ENCODE measurements at regions not wholly inside any gene's neighbourhood (a gene's known extent, or its start where the extent isn't known, plus 50 kb on each side); places are given as distances from the start of the nearest gene placed in this dataset.
A peak's percentile ranks its signal among the peaks of the same experiment; 100 is the strongest.

DNA sequence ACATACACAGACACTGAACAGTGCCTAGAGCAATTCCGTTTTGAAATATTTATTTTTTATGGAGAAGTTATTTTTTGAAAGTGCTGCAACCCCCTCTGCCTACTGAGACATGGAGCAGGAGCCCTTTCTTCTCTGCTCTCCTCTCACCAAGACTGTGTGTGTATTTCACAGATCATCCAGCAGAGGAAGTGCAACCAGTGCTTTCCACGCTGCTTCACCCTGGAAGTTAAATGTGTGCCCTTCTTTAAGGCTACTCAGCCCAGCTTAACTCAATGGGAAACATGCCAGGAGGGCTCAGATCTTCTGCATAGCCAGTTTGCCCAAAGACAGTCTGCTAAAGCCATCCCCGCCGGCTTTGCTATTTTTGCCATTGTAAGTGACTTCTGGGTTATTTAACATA is 606.3 kb downstream of the TLE1 start:
- Histone ChIP-seq H3K18ac (ENCODE audit: low read depth in 1 of 2, low read length in 2 of 2) (peak overlapping the region in 1 of 2 experiments; percentile 24), H3K4me1 (ENCODE audit: control insufficient read depth, insufficient read depth, low read depth, low read length) (no peaks in the 10 kb centered on the region), H2BK5ac (ENCODE audit: low read depth, low read length, poor library complexity, severe bottlenecking) (no peak overlapping the region), H3K4ac (ENCODE audit: low read depth in 1 of 2, low read length in 2 of 2) (no peak overlapping the region), H3K4me2 (ENCODE audit: low read length, poor library complexity, severe bottlenecking) (no peak overlapping the region), H3K27me3 (ENCODE audit: control insufficient read depth in 1 of 2, insufficient read depth in 1 of 2, low read length in 2 of 2) (no peaks in the 10 kb centered on the region), H3K9me3 (ENCODE audit: control insufficient read depth, low read length) (no peaks in the 10 kb centered on the region), H3K4me3 (ENCODE audit: insufficient read depth in 1 of 2, low read depth in 1 of 2, low read length in 2 of 2) (no peak overlapping the region), H3K36me3 (ENCODE audit: control insufficient read depth in 1 of 2, insufficient read depth in 2 of 2, low read depth in 1 of 2, low read length in 2 of 2) (no peaks in the 10 kb centered on the region), H3K79me1 (replicated peaks; ENCODE audit: low read length, poor library complexity, severe bottlenecking) (no peaks in the 10 kb centered on the region), H2BK120ac (ENCODE audit: low read depth, low read length) (no peak overlapping the region), H2BK15ac (ENCODE audit: low read depth, poor library complexity, severe bottlenecking) (no peak overlapping the region), H3K27ac (ENCODE audit: low read length, poor library complexity, severe bottlenecking) (no peak overlapping the region), H3K14ac (ENCODE audit: low read length in 2 of 2) (no peak overlapping the region), H4K8ac (ENCODE audit: low read length) (no peak overlapping the region), H2AFZ (ENCODE audit: low read depth, low read length) (no peak overlapping the region), H3K23ac (ENCODE audit: low read length in 2 of 2) (no peak overlapping the region), H2AK5ac (ENCODE audit: low read length, severe bottlenecking) (no peak overlapping the region), H3K9ac (ENCODE audit: low read length) (no peak overlapping the region), H2BK12ac (ENCODE audit: low read length in 2 of 2) (no peak overlapping the region), H4K91ac (ENCODE audit: low read length) (no peak overlapping the region)
- WGBS = 73% methylated on average over 4 of the region's 4 CpGs
- peak; percentile 58 for DNase-seq

GRCh38 chr9:81082221-81082620 is 607.1 kb downstream of the TLE1 start:
- H2BK12ac ChIP-seq (ENCODE audit: low read length in 2 of 2) = no peak overlapping the region
- no peaks in the 10 kb centered on the region for H3K79me1 ChIP-seq (replicated peaks; ENCODE audit: low read length, poor library complexity, severe bottlenecking)
- no peak overlapping the region for H2BK15ac ChIP-seq (ENCODE audit: low read depth, poor library complexity, severe bottlenecking)
- no peak overlapping the region for H3K4ac ChIP-seq (ENCODE audit: low read depth in 1 of 2, low read length in 2 of 2)
- no peak overlapping the region for H3K9ac ChIP-seq (ENCODE audit: low read length)
- H3K27me3 ChIP-seq (ENCODE audit: control insufficient read depth in 1 of 2, insufficient read depth in 1 of 2, low read length in 2 of 2) = no peaks in the 10 kb centered on the region
- H3K36me3 ChIP-seq (ENCODE audit: control insufficient read depth in 1 of 2, insufficient read depth in 2 of 2, low read depth in 1 of 2, low read length in 2 of 2) = no peaks in the 10 kb centered on the region
- no peak for DNase-seq
- H3K4me3 ChIP-seq (ENCODE audit: insufficient read depth in 1 of 2, low read depth in 1 of 2, low read length in 2 of 2) = no peak overlapping the region
- H2AFZ ChIP-seq (ENCODE audit: low read depth, low read length) = no peak overlapping the region
- no peak overlapping the region for H2BK5ac ChIP-seq (ENCODE audit: low read depth, low read length, poor library complexity, severe bottlenecking)
- H3K14ac ChIP-seq (ENCODE audit: low read length in 2 of 2) = no peak overlapping the region
- no peaks in the 10 kb centered on the region for H3K9me3 ChIP-seq (ENCODE audit: control insufficient read depth, low read length)
- H2AK5ac ChIP-seq (ENCODE audit: low read length, severe bottlenecking) = no peak overlapping the region
- H3K18ac ChIP-seq (ENCODE audit: low read depth in 1 of 2, low read length in 2 of 2) = no peak overlapping the region
- no peak overlapping the region for H2BK120ac ChIP-seq (ENCODE audit: low read depth, low read length)
- H3K23ac ChIP-seq (ENCODE audit: low read length in 2 of 2) = no peak overlapping the region
- H3K27ac ChIP-seq (ENCODE audit: low read length, poor library complexity, severe bottlenecking) = no peak overlapping the region
- H4K91ac ChIP-seq (ENCODE audit: low read length) = no peak overlapping the region
- H4K8ac ChIP-seq (ENCODE audit: low read length) = no peak overlapping the region
- no peak overlapping the region for H3K4me2 ChIP-seq (ENCODE audit: low read length, poor library complexity, severe bottlenecking)
- no peaks in the 10 kb centered on the region for H3K4me1 ChIP-seq (ENCODE audit: control insufficient read depth, insufficient read depth, low read depth, low read length)

DNA sequence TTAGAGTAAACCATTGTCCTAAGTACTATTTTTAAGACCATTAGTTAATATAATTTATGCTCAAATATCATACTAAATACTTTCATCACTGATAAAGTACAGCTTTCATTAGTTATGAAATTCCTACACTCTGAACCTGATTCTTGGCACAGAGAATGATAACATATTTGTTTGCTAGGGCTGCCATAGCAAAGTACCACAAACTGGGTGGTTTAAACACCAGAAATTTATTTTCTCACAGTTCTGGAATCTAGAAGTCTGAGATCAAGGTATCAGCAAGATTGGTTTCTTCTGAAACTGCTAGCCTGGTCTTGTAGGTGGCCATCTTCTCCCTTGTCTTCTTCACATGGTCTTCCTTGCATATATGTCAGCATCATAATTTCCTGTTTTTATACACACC is 608.4 kb downstream of the TLE1 start:
- Histone ChIP-seq H3K4me3 (ENCODE audit: insufficient read depth in 1 of 2, low read depth in 1 of 2, low read length in 2 of 2) (no peak overlapping the region), H3K4me2 (ENCODE audit: low read length, poor library complexity, severe bottlenecking) (no peak overlapping the region), H2BK5ac (ENCODE audit: low read depth, low read length, poor library complexity, severe bottlenecking) (no peak overlapping the region), H3K9ac (ENCODE audit: low read length) (no peak overlapping the region), H3K36me3 (ENCODE audit: control insufficient read depth in 1 of 2, insufficient read depth in 2 of 2, low read depth in 1 of 2, low read length in 2 of 2) (no peaks in the 10 kb centered on the region), H2AK5ac (ENCODE audit: low read length, severe bottlenecking) (no peak overlapping the region), H2BK120ac (ENCODE audit: low read depth, low read length) (no peak overlapping the region), H3K18ac (ENCODE audit: low read depth in 1 of 2, low read length in 2 of 2) (no peak overlapping the region), H3K27me3 (ENCODE audit: control insufficient read depth in 1 of 2, insufficient read depth in 1 of 2, low read length in 2 of 2) (no peaks in the 10 kb centered on the region), H3K9me3 (ENCODE audit: control insufficient read depth, low read length) (no peaks in the 10 kb centered on the region), H2BK12ac (ENCODE audit: low read length in 2 of 2) (no peak overlapping the region), H3K27ac (ENCODE audit: low read length, poor library complexity, severe bottlenecking) (no peak overlapping the region), H2BK15ac (ENCODE audit: low read depth, poor library complexity, severe bottlenecking) (no peak overlapping the region), H3K14ac (ENCODE audit: low read length in 2 of 2) (no peak overlapping the region), H4K91ac (ENCODE audit: low read length) (no peak overlapping the region), H4K8ac (ENCODE audit: low read length) (no peak overlapping the region), H3K4me1 (ENCODE audit: control insufficient read depth, insufficient read depth, low read depth, low read length) (no peaks in the 10 kb centered on the region), H3K23ac (ENCODE audit: low read length in 2 of 2) (no peak overlapping the region), H2AFZ (ENCODE audit: low read depth, low read length) (no peak overlapping the region), H3K79me1 (replicated peaks; ENCODE audit: low read length, poor library complexity, severe bottlenecking) (no peaks in the 10 kb centered on the region), H3K4ac (ENCODE audit: low read depth in 1 of 2, low read length in 2 of 2) (no peak overlapping the region)
- DNase-seq = no peak

GRCh38 chr9:81080185-81080584 is 609.2 kb downstream of the TLE1 start:
- H3K4me2 ChIP-seq (ENCODE audit: low read length, poor library complexity, severe bottlenecking) = no peak overlapping the region

More at GRCh38 chr9:81080185-81080584, 609.2 kb downstream of the TLE1 start:
- Histone ChIP-seq H2BK15ac (ENCODE audit: low read depth, poor library complexity, severe bottlenecking) (no peak overlapping the region), H4K91ac (ENCODE audit: low read length) (no peak overlapping the region), H3K4me3 (ENCODE audit: insufficient read depth in 1 of 2, low read depth in 1 of 2, low read length in 2 of 2) (no peak overlapping the region), H3K36me3 (ENCODE audit: control insufficient read depth in 1 of 2, insufficient read depth in 2 of 2, low read depth in 1 of 2, low read length in 2 of 2) (no peaks in the 10 kb centered on the region), H3K27ac (ENCODE audit: low read length, poor library complexity, severe bottlenecking) (no peak overlapping the region), H3K14ac (ENCODE audit: low read length in 2 of 2) (no peak overlapping the region), H2BK5ac (ENCODE audit: low read depth, low read length, poor library complexity, severe bottlenecking) (no peak overlapping the region), H3K18ac (ENCODE audit: low read depth in 1 of 2, low read length in 2 of 2) (no peak overlapping the region), H3K4me1 (ENCODE audit: control insufficient read depth, insufficient read depth, low read depth, low read length) (no peaks in the 10 kb centered on the region), H2BK120ac (ENCODE audit: low read depth, low read length) (no peak overlapping the region), H3K23ac (ENCODE audit: low read length in 2 of 2) (no peak overlapping the region), H4K8ac (ENCODE audit: low read length) (no peak overlapping the region), H3K9ac (ENCODE audit: low read length) (no peak overlapping the region), H3K27me3 (ENCODE audit: control insufficient read depth in 1 of 2, insufficient read depth in 1 of 2, low read length in 2 of 2) (no peaks in the 10 kb centered on the region), H2AFZ (ENCODE audit: low read depth, low read length) (no peak overlapping the region), H3K9me3 (ENCODE audit: control insufficient read depth, low read length) (no peaks in the 10 kb centered on the region), H2BK12ac (ENCODE audit: low read length in 2 of 2) (no peak overlapping the region), H3K79me1 (replicated peaks; ENCODE audit: low read length, poor library complexity, severe bottlenecking) (no peaks in the 10 kb centered on the region), H2AK5ac (ENCODE audit: low read length, severe bottlenecking) (no peak overlapping the region), H3K4ac (ENCODE audit: low read depth in 1 of 2, low read length in 2 of 2) (no peak overlapping the region)
- WGBS = no CpG with 5 or more reads among the region's 2 CpGs
- DNase-seq = no peak

Measured in mesenchymal stem cell (in vitro differentiated cells and primary cell).